DND-41 (cell line): ENCODE measurements at regions not wholly inside any gene's neighbourhood (a gene's known extent, or its start where the extent isn't known, plus 50 kb on each side); places are given as distances from the start of the nearest gene placed in this dataset.

ENCODE experiments used
- EZH2 ChIP-seq: IDR thresholded peaks from 3 replicates; pipeline ENCODE4 v1.6.1; 2012; ENCODE audit warnings: borderline replicate concordance, low read depth, mild to moderate bottlenecking, moderate library complexity, low read length, inconsistent platforms; ENCODE audit not compliant: severe bottlenecking
- TF ChIP-seq, protein P1 (sequence below): IDR thresholded peaks from 2 replicates; pipeline ENCODE4 v1.5.1; 2012; ENCODE audit warnings: borderline replicate concordance, low read length, moderate library complexity, mild to moderate bottlenecking; ENCODE audit not compliant: poor library complexity, severe bottlenecking; ENCODE audit errors: extremely low read depth

DNA sequence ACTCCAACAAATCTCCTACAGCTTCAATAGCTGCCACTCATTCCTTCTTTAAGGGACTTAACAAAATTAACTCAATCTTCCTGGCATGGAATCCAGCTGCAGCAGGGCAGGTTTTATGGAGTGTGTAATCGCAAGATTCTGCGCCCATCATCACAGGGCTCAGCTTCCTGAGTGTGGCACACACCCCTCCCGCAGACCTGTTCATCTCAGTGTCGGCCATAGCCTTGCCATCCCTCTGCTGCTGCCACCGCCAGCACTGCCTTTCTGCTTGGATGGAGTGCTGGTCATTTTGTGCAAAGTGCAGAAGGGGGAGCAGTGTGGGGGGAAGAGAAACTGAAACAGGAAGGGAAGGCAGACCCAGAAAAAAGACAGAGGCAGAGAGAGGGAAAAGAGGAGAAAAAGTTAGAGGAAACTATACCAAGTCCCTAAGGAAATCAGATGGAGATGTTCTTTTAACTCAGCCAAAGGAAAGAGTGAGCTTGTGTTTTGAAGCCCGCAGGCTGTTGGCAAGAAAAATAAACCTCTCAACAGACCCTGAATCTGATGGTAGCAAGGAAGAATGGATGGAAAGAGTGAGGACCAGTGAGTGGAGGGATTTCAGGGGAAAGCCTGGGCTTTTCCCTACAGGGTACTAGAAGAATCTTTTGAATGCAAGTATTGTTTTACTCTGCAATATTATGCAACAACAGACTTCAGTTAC lies 324.2 kb downstream of the SEC16B start:
- TF ChIP-seq, protein P1, sequence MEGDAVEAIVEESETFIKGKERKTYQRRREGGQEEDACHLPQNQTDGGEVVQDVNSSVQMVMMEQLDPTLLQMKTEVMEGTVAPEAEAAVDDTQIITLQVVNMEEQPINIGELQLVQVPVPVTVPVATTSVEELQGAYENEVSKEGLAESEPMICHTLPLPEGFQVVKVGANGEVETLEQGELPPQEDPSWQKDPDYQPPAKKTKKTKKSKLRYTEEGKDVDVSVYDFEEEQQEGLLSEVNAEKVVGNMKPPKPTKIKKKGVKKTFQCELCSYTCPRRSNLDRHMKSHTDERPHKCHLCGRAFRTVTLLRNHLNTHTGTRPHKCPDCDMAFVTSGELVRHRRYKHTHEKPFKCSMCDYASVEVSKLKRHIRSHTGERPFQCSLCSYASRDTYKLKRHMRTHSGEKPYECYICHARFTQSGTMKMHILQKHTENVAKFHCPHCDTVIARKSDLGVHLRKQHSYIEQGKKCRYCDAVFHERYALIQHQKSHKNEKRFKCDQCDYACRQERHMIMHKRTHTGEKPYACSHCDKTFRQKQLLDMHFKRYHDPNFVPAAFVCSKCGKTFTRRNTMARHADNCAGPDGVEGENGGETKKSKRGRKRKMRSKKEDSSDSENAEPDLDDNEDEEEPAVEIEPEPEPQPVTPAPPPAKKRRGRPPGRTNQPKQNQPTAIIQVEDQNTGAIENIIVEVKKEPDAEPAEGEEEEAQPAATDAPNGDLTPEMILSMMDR = no peak
- no peak for TF ChIP-seq EZH2
